ACC112 (cell line): ENCODE measurements at regions not wholly inside any gene's neighbourhood (a gene's known extent, or its start where the extent isn't known, plus 50 kb on each side); places are given as distances from the start of the nearest gene placed in this dataset.

Experiments
- H2AFZ ChIP-seq: fragments of 200-600 bp; sonication (generic); one replicate; pipeline ENCODE4 v1.6.0; 2017; ENCODE audit warnings: antibody characterized with exemption, low read length; ENCODE audit not compliant: unreplicated experiment
- H3K27ac ChIP-seq: fragments of 200-600 bp; sonication (generic); 2 replicates; pipeline ENCODE4 v1.5.1; 2014; ENCODE audit warnings: low read depth, mild to moderate bottlenecking, antibody characterized with exemption, low read length, moderate library complexity
- H3K27me3 ChIP-seq: fragments of 200-600 bp; sonication (generic); 2 replicates; pipeline ENCODE4 v1.6.1; 2014; ENCODE audit warnings: mild to moderate bottlenecking, antibody characterized with exemption, low read length, moderate library complexity, mixed read lengths; ENCODE audit not compliant: insufficient read depth
- H3K36me3 ChIP-seq: fragments of 200-600 bp; sonication (generic); 2 replicates; pipeline ENCODE4 v1.6.1; 2016; ENCODE audit warnings: mild to moderate bottlenecking, antibody characterized with exemption, low read length, moderate library complexity, mixed read lengths; ENCODE audit not compliant: insufficient read depth
- H3K4me1 ChIP-seq: fragments of 200-600 bp; sonication (generic); one replicate; pipeline ENCODE4 v1.6.1; 2016; ENCODE audit warnings: low read length, mixed read lengths; ENCODE audit not compliant: insufficient read depth, unreplicated experiment, control insufficient read depth
- H3K4me3 ChIP-seq: fragments of 200-600 bp; sonication (generic); 2 replicates; pipeline ENCODE4 v1.5.1; 2014; ENCODE audit warnings: mild to moderate bottlenecking, low read depth, low read length
- H3K79me2 ChIP-seq: fragments of 200-600 bp; sonication (generic); one replicate; pipeline ENCODE4 v1.6.0; 2016; ENCODE audit warnings: low read length; ENCODE audit not compliant: control insufficient read depth, unreplicated experiment, insufficient read depth

DNA sequence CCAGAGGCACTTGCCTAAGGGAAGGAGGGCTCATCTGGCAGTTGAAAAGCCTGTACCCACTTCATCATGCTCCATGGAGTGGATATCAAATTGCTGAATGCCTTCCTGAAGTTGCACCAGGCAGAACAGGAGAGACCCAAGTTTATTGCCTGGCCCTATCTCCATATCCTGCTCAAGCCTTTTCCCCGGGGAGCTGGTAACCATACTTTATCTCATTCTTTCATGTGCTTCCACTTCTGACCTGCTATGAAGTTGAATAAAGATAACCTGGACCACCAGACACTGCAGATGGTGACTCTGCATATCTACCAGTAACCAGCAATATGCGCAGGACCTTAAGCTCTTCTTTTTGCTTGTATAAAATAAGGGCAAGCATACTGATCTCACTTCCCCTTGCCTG, 1397.5 kb upstream of the CDH6 start:
- H3K4me1 ChIP-seq, result no peaks in the 10 kb centered on the region
- no peak overlapping the region for H3K4me3 ChIP-seq
- no peak overlapping the region for H3K27ac ChIP-seq
- H3K79me2 ChIP-seq, result no peaks in the 10 kb centered on the region
- no peaks in the 10 kb centered on the region for H3K36me3 ChIP-seq
- no peak overlapping the region for H2AFZ ChIP-seq
- H3K27me3 ChIP-seq, result no peaks in the 10 kb centered on the region

DNA sequence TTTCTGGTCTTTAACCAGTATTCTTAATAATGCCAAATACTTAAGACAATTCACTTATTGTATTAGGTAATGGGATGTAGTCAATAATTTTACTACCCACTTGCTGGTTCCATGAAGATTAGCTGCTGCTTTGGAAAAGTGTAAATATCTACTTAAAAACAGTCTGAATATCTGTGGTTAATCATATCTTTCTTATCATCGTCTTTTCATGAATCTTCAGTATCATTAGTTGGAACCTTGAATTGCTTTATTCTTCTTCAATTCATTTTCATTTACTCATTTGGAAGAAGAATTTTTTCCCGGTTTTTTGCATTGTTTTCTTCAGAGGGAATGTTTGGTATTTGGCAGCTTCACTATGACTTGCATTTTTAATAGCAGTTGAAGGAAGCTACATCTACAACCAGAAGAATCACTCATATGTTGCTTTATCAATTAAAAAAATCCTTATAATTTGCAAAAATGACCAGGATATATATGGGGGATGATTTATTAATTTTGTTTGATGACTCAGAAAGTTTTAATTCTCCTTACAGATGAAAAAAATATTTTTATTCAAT, 1398.3 kb upstream of the CDH6 start:
- Histone ChIP-seq H3K4me3 (no peak overlapping the region), H3K36me3 (no peaks in the 10 kb centered on the region), H3K79me2 (no peaks in the 10 kb centered on the region), H3K4me1 (no peaks in the 10 kb centered on the region), H3K27ac (no peak overlapping the region), H3K27me3 (no peaks in the 10 kb centered on the region), H2AFZ (no peak overlapping the region)

DNA sequence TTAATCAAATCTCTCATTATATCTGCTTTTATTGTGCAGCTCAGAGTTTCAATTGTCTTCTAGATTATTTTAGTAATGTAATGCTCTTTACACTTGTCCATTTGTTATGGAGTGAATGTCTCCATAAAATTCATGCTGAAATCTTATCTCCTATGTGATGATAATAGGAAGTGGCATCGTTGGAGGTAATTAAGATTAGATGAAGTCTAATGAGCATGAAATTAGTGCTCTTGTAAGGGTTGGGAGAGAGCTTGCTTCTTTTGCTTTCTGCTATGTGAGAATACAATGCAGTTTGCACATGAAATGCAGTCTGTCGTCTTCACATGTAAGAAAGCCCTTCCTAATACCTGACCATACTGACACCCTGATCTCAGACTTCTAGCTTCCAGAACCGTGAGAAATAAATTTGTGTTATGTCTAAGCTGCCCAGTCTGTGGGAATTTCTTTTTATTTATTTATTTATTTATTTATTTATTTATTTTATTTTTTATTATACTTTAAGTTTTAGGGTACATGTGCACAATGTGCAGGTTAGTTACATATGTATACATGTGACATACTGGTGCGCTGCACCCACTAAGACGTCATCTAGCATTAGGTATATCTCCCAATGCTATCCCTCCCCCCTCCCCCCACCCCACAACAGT, 1399.2 kb upstream of the CDH6 start:
- Histone ChIP-seq H3K4me1 (no peaks in the 10 kb centered on the region), H3K36me3 (no peaks in the 10 kb centered on the region), H3K79me2 (no peaks in the 10 kb centered on the region), H3K4me3 (no peak overlapping the region), H3K27me3 (no peaks in the 10 kb centered on the region), H2AFZ (no peak overlapping the region), H3K27ac (no peak overlapping the region)

DNA sequence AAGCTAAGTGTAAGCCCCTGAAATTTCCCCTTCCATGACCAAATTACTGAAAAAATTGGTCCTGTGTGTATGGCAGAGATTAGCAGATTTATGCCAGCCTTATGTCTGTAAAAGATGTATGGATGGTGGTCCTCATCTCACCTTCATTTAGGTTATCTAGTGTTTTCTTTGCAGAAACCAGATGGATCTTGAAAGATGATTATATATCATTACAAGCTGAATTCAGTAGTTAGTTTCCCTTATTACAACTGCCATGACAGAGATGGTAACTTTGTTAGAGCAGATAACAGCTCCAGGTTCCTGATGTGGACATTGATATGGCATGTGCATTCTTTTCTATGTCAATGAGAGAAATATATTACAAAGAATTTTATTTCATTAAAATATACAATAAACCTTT, 1403.2 kb upstream of the CDH6 start:
- Histone ChIP-seq H2AFZ (no peak overlapping the region), H3K36me3 (no peaks in the 10 kb centered on the region), H3K79me2 (no peaks in the 10 kb centered on the region), H3K27ac (no peak overlapping the region), H3K4me1 (no peaks in the 10 kb centered on the region), H3K4me3 (no peak overlapping the region), H3K27me3 (no peaks in the 10 kb centered on the region)

DNA sequence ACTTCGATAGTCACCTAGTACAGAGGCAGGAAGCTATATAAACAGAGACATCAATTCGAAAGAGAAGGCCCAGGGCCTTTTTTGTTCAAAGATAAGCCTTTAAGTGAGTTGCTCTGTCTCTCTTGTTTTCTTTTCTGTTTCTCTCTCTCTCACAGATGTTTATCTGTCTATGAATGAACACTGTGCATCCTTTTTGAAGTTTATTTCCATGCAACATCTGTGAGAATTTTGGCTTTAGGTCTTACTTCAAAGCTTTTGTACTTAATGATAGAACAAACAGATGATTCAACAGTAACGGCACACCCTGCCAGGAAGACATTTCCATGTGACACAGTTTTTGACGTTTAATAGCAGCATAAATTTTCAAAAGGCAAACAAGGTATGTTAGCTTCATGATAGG, 1413.1 kb upstream of the CDH6 start:
- Histone ChIP-seq H3K36me3 (no peaks in the 10 kb centered on the region), H3K4me3 (no peak overlapping the region), H2AFZ (no peak overlapping the region), H3K27me3 (no peaks in the 10 kb centered on the region), H3K27ac (no peak overlapping the region), H3K4me1 (no peaks in the 10 kb centered on the region), H3K79me2 (no peaks in the 10 kb centered on the region)

DNA sequence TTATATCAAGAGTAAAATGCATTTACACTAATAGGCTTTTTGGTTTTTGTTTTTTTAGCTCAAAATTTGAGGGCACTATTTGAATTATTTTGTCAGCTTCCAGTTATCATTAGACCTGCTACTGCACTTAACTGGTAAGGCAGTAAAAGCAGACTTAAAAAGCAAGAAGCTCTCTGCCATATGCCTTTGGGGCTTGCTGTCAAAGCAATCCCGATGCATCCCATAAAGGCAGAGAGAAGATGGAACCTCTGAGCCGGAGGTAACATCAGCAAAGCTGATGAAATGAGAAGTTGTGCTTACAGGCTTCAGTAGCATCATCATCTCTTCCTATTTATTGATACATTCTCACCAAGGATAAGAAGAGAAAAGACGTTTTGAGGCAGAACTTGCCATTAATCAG, 1414.3 kb upstream of the CDH6 start:
- H3K4me1 ChIP-seq, result no peaks in the 10 kb centered on the region
- no peak overlapping the region for H2AFZ ChIP-seq
- no peaks in the 10 kb centered on the region for H3K79me2 ChIP-seq
- no peaks in the 10 kb centered on the region for H3K27me3 ChIP-seq
- H3K27ac ChIP-seq, result no peak overlapping the region
- no peak overlapping the region for H3K4me3 ChIP-seq
- H3K36me3 ChIP-seq, result no peaks in the 10 kb centered on the region

DNA sequence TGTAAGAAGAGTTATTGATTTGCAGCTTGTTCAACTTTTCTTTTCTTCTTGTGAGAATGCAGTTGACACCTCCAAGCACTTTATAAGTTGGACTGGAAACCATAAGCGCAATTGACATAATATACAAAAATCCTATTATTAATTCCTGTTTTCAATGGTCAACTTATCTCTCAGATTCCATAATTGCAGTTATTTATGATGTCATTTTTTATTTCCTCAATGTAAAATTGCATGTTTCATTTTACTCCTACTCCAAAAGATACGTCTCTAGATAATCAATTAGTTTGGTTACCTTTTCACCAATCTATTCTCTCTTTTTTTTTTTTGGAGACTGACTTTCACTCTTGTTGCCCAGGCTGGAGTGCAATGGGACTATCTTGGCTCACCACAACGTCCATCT, 1416.1 kb upstream of the CDH6 start:
- Histone ChIP-seq H3K27me3 (no peaks in the 10 kb centered on the region), H3K27ac (no peak overlapping the region), H3K36me3 (no peaks in the 10 kb centered on the region), H3K4me1 (no peaks in the 10 kb centered on the region), H3K4me3 (no peak overlapping the region), H3K79me2 (no peaks in the 10 kb centered on the region), H2AFZ (no peak overlapping the region)

DNA sequence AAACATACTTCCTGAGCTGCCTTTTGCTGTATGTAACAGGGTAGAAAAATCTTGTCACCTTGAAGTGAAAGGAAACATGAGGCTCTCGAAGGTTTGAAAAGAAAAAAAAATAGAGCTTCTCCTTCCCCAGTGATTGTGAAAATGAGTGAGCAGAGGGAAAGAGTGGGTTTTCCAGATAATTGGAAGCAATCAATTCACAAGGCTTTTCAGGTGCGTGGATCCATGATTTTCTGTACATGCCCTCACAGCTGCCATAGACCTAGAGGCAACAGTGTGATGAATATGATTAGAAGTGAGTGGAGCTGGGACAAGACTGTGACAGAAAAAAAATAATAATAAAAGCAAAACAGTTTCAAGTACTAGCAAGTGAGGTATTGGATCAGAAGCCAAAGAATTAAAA, 1422.5 kb upstream of the CDH6 start:
- Histone ChIP-seq H3K79me2 (no peaks in the 10 kb centered on the region), H3K27me3 (no peaks in the 10 kb centered on the region), H3K27ac (no peak overlapping the region), H3K4me1 (no peaks in the 10 kb centered on the region), H3K36me3 (no peaks in the 10 kb centered on the region), H2AFZ (no peak overlapping the region), H3K4me3 (no peak overlapping the region)

DNA sequence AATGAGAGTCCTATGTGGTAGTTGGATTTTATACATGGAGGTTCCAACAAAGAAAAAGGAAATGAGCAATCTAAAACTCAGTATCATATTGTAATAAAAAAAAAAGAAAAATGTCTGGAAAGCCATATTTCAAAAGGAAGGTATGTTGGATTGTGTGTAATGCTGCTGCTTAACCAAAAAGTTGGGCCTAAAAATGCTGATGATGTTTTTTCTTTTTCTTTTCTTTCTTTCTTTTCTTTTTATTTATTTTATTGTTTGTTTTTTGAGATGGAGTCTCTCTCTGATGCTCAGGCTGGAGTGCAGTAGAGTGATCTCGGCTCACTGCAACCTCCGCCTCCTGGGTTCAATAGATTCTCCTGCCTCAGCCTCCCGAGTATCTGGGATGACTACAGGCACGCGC, 1424.0 kb upstream of the CDH6 start:
- H3K27me3 ChIP-seq, result no peaks in the 10 kb centered on the region
- H3K4me3 ChIP-seq, result no peak overlapping the region
- H3K4me1 ChIP-seq, result no peaks in the 10 kb centered on the region
- no peak overlapping the region for H2AFZ ChIP-seq
- no peaks in the 10 kb centered on the region for H3K36me3 ChIP-seq
- no peak overlapping the region for H3K27ac ChIP-seq
- no peaks in the 10 kb centered on the region for H3K79me2 ChIP-seq

DNA sequence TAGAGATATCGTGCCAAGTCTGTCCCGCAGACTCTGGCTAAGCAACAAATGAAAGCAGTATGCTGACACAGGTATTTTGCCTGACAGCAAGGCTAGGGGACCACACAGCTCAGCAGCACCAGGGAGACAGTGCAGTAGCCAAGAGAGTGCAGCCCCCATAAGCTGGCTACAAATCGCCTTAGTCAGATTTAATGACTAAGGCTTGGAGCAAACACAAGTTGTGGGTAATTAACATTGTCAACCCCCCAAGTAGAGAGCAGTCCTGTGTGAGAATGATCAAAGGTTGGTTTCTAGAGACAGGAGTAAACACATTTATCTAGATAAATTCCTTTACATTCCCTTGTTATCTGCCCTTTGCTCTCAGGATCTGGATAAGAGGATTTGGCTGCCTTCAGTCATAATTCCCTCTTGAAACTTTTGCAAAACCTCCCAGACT, 1434.5 kb upstream of the CDH6 start:
- Histone ChIP-seq H3K36me3 (no peaks in the 10 kb centered on the region), H3K27me3 (no peaks in the 10 kb centered on the region), H3K27ac (no peak overlapping the region), H3K4me1 (no peaks in the 10 kb centered on the region), H2AFZ (no peak overlapping the region), H3K4me3 (no peak overlapping the region), H3K79me2 (no peaks in the 10 kb centered on the region)

DNA sequence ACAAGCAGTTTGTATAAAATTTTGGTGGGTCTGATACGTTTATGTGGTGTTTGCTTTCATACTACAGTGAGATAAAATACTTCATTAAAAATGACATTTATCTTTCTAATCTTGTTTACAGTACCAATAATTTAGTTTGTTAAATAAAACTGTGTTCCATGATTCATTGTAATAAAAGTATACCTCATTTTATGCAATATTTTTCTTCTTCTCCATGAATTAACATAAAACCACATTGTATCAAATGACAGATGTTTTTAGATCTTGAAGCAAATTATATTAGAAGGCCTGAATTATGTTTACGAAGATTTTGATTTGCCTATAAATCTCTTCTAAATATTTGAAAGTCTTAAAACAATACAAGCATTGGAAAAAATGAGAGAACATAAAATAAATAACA, 1443.0 kb upstream of the CDH6 start:
- Histone ChIP-seq H3K4me1 (no peaks in the 10 kb centered on the region), H2AFZ (no peak overlapping the region), H3K4me3 (no peak overlapping the region), H3K27me3 (no peaks in the 10 kb centered on the region), H3K27ac (no peak overlapping the region), H3K36me3 (no peaks in the 10 kb centered on the region), H3K79me2 (no peaks in the 10 kb centered on the region)
